Spinal cord (tissue), 9 donors: ENCODE measurements at regions not wholly inside any gene's neighbourhood (a gene's known extent, or its start where the extent isn't known, plus 50 kb on each side); places are given as distances from the start of the nearest gene placed in this dataset.
"Not testable (repeated sequence)": the region's sequence is repeated elsewhere in the genome, so short reads cannot be mapped to it uniquely, and the experiment has no call there.

Experiments
- DNase-seq, 6 donors: peaks; one replicate each; pipeline versions ENCODE4 v3.0.0 to v3.0.0-alpha.2; 2013 to 2015; ENCODE audit warnings: low spot score in 6 of 6, low read depth in 4 of 6
- H3K27ac ChIP-seq: one replicate; pipeline ENCODE4 v1.5.1; 2013; ENCODE audit warnings: low read depth, low read length, control low read depth
- H3K27me3 ChIP-seq: one replicate; pipeline ENCODE4 v1.6.1; 2013; ENCODE audit warnings: low read length; ENCODE audit not compliant: control insufficient read depth, insufficient read depth
- H3K36me3 ChIP-seq: one replicate; pipeline ENCODE4 v1.6.1; 2013; ENCODE audit warnings: low read length; ENCODE audit not compliant: control insufficient read depth, insufficient read depth
- H3K4me1 ChIP-seq: one replicate; pipeline ENCODE4 v1.6.1; 2013; ENCODE audit warnings: low read length; ENCODE audit not compliant: control insufficient read depth, insufficient read depth
- H3K4me3 ChIP-seq: one replicate; pipeline ENCODE4 v1.5.1; 2013; ENCODE audit warnings: low read depth, low read length, control low read depth
- H3K9me3 ChIP-seq: one replicate; pipeline ENCODE4 v1.6.1; 2013; ENCODE audit warnings: low read length; ENCODE audit not compliant: control insufficient read depth, insufficient read depth
- WGBS: methylation state at CpG from one replicate; pipeline ENCODE4 v1.1.5; 2013; ENCODE audit warnings: missing lambda C conversion rate; ENCODE audit not compliant: insufficient coverage; 5-methylcytosine and 5-hydroxymethylcytosine counted together
- donor health status: healthy.

- not testable (repeated sequence) for H3K27me3 ChIP-seq, H3K27ac ChIP-seq, H3K4me1 ChIP-seq, DNase-seq, H3K36me3 ChIP-seq, H3K4me3 ChIP-seq, H3K9me3 ChIP-seq
- WGBS, result 100% methylated on average over 2 of the region's 3 CpGs
Observed at GRCh38 chr17:52846767-52847166, 688.3 kb upstream of the CA10 start.

DNA sequence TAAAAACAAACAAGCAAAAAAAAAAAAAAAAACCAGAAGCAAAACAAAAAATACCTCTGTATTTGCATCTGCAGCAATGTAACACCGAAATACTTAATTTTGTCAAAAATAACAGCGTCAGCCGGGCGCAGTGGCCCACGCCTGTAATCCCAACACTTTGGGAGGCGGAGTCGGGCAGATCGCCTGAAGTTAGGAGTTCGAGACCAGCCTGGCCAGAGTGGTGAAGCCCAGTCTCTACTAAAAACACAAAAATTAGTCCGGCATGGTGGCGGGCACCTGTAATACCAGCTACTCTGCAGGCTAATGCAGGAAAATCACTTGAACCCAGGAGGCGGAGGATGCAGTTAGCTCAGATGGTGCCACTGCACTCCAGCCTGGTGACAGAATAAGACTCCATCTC is 683.5 kb upstream of the CA10 start:
- H3K9me3 ChIP-seq, result no peaks in the 10 kb centered on the region
- 97% methylated on average over 12 of the region's 12 CpGs for WGBS
- H3K4me3 ChIP-seq, result no peak overlapping the region
- H3K27me3 ChIP-seq, result no peaks in the 10 kb centered on the region
- no peak overlapping the region for H3K27ac ChIP-seq
- DNase-seq, result no peak
- no peaks in the 10 kb centered on the region for H3K4me1 ChIP-seq
- H3K36me3 ChIP-seq, result no peaks in the 10 kb centered on the region

GRCh38 chr17:52837492-52837891 is 679.0 kb upstream of the CA10 start:
- no peaks in the 10 kb centered on the region for H3K27me3 ChIP-seq
- 97% methylated on average over 2 of the region's 3 CpGs for WGBS
- H3K27ac ChIP-seq, result no peak overlapping the region
- H3K9me3 ChIP-seq, result no peaks in the 10 kb centered on the region
- peak in 1 of 6 donors; percentile 72 for DNase-seq
- no peaks in the 10 kb centered on the region for H3K4me1 ChIP-seq
- H3K36me3 ChIP-seq, result no peaks in the 10 kb centered on the region
- no peak overlapping the region for H3K4me3 ChIP-seq

DNA sequence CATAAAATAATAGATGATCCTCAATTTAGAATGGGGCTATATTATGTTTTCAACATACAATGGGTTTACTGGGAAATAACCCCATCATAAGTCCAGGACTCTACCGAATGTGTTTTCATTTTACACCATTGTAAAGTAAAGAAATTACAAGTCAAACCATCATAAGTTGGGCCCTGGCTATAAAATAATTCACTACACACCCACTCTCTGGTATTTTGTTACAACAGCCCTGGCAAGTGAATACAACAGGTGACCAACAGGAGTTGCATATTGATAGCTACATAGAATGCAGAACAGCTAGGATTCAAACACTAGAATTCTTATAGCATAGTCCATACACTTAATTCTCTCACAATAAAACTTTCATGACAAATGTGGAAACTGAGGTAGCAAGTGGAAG is 673.0 kb upstream of the CA10 start:
- Histone ChIP-seq H3K4me3 (no peak overlapping the region), H3K4me1 (no peaks in the 10 kb centered on the region), H3K36me3 (no peaks in the 10 kb centered on the region), H3K9me3 (no peaks in the 10 kb centered on the region), H3K27me3 (no peaks in the 10 kb centered on the region), H3K27ac (no peak overlapping the region)
- no peak for DNase-seq
- WGBS, result no CpG with 5 or more reads among the region's 1 CpG

DNA sequence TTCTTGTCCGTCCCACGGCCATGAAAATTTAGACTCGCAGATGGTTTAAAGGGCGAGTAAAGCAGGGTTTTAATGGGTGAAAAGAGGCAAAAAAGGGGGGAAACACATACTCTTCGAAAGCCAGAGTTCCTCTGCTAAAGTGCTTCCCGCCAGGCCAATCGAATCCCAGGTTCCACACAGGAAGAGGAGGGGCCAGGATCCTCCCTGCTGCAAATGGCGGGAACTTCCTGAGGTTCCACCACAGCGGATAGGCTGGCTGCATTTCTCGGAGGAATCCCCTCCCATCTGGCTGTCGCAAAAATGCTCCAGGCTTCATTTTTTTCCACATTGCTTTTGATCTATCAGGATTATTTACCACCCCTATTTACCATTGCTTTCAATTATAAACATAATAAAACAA is 670.1 kb upstream of the CA10 start:
- DNase-seq, result no peak
- 88% methylated on average over 10 of the region's 11 CpGs for WGBS

DNA sequence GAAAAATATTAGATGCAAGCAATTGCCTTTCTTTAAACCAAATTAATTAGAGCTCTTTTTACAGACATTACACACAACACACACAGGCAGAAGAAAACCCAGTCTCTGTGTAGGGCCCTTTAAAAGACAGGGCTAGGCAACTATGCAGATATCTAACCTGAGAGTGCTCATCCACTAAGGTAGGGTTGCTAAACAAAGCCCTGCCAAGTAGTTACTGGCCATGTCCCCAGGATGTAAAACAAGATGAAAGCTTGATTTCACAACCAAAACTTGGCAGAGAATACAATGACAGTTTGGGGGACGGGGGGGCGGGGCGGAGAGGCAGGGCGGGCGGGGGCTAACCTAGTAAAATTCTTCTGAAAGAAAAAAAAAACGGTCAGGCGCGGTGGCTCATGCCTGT is 669.0 kb upstream of the CA10 start:
- H3K27ac ChIP-seq, result no peak overlapping the region
- no peaks in the 10 kb centered on the region for H3K9me3 ChIP-seq
- H3K36me3 ChIP-seq, result no peaks in the 10 kb centered on the region
- DNase-seq, result no peak
- no peaks in the 10 kb centered on the region for H3K27me3 ChIP-seq
- 100% methylated on average over 4 of the region's 8 CpGs for WGBS
- no peaks in the 10 kb centered on the region for H3K4me1 ChIP-seq
- H3K4me3 ChIP-seq, result no peak overlapping the region

More for the DNA sequence above, 670.1 kb upstream of the CA10 start:
- Histone ChIP-seq H3K27me3 (no peaks in the 10 kb centered on the region), H3K9me3 (no peaks in the 10 kb centered on the region), H3K27ac (no peak overlapping the region), H3K4me3 (no peak overlapping the region), H3K36me3 (no peaks in the 10 kb centered on the region), H3K4me1 (no peaks in the 10 kb centered on the region)

GRCh38 chr17:52824542-52824941 is 666.0 kb upstream of the CA10 start:
- Histone ChIP-seq H3K27me3 (no peaks in the 10 kb centered on the region), H3K9me3 (no peaks in the 10 kb centered on the region), H3K4me1 (no peaks in the 10 kb centered on the region), H3K36me3 (no peaks in the 10 kb centered on the region), H3K4me3 (no peak overlapping the region), H3K27ac (no peak overlapping the region)
- no peak for DNase-seq
- WGBS, result no CpG with 5 or more reads among the region's 3 CpGs

DNA sequence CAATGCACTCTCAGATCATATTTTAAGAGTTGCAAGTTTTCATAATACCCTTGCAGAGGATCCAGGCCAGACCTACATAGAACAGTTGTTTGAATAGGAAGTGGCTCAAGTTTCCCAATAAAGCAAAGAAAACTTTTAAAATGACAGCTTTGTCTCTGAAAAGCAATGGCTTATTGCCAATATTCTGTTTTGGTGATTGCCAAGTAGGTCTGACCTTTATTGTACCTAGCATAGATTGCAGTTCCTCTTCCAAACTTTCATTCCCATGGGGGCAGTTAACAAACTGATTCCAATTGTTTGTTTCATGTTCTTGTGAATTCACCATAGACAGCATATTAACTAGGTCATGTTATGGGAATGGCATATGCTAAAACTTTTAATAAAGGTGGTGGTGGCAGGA is 664.6 kb upstream of the CA10 start:
- H3K27me3 ChIP-seq, result no peaks in the 10 kb centered on the region
- no peak for DNase-seq
- H3K27ac ChIP-seq, result no peak overlapping the region
- H3K4me1 ChIP-seq, result no peaks in the 10 kb centered on the region
- H3K36me3 ChIP-seq, result no peaks in the 10 kb centered on the region
- no peak overlapping the region for H3K4me3 ChIP-seq
- H3K9me3 ChIP-seq, result no peaks in the 10 kb centered on the region

DNA sequence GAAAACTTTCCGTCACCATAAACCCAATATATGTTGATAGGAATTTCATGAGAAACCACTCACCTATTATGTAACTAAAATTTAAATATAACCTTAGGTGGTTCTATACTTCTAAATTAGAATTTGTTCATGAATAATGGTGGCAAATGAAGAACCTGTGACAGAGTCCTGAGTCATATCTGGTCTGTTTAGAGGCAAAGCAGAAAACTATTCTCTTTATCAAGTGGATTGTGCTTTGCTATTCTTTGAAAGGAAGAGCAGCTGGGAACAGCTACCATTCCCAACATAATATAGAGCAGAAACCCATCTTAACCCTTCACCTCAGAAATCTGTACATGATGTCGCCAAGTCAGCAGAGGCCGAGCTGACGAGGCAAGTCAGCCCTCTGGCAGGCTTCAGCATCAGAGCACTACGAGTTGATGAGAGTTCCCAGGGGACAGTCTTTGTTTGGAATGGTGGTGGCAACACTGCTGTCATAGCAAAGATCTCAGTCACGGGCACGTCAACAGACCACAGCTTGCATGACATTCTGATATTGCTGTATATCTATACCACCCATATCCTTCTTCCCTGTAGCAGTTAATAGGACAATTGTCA is 631.9 kb upstream of the CA10 start:
- H3K27me3 ChIP-seq, result no peaks in the 10 kb centered on the region
- H3K4me3 ChIP-seq, result no peak overlapping the region
- peak in 1 of 6 donors; percentile 46 for DNase-seq
- no peak overlapping the region for H3K27ac ChIP-seq
- no peaks in the 10 kb centered on the region for H3K36me3 ChIP-seq
- 86% methylated on average over 4 of the region's 7 CpGs for WGBS
- no peaks in the 10 kb centered on the region for H3K9me3 ChIP-seq
- H3K4me1 ChIP-seq, result no peaks in the 10 kb centered on the region

DNA sequence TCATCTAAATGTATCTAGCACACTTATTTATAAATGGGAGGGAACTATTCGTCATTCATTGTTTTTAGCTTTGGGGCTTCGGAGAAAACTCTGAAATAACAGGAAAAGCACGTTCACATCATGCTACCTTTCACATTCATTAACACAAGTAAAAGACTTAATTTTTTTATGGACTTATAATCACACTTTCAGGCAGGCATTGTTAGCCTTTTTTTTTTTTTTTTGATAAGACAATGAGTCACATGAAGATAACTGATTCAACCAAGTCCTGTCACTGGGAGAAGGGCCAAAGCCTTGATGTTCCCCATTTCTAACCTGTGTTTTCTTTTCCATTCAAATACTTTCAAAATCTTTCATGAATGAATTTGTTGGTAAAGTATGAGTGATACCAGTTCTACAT is 631.3 kb upstream of the CA10 start:
- WGBS, result no CpG with 5 or more reads among the region's 3 CpGs
- Histone ChIP-seq H3K9me3 (no peaks in the 10 kb centered on the region), H3K36me3 (no peaks in the 10 kb centered on the region), H3K27ac (no peak overlapping the region), H3K27me3 (no peaks in the 10 kb centered on the region), H3K4me1 (no peaks in the 10 kb centered on the region), H3K4me3 (no peak overlapping the region)
- DNase-seq, result no peak
